ENCODE measurements at regions not wholly inside any gene's neighbourhood (a gene's known extent, or its start where the extent isn't known, plus 50 kb on each side); places are given as distances from the start of the nearest gene placed in this dataset.
"Not testable (repeated sequence)": the region's sequence is repeated elsewhere in the genome, so short reads cannot be mapped to it uniquely, and the experiment has no call there.

DNA sequence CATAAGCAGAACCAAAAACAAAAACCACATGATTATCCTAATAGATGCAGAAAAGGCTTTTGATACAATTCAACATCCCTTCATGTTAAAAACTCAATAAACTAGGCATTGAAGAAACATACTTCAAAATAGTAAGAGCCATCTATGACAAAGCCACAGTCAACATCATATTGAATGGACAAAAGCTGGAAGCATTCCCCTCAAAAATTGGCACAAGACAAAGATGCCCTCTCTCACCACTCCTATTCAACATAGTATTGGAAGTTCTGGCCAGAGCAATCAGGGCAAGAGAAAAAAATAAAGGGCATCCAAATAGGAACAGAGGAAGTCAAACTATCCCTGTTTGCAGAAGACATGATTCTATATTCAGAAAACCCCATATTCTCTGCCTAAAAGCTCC is 108.7 kb upstream of the PRR23C start:
- TF ChIP-seq, protein P1, sequence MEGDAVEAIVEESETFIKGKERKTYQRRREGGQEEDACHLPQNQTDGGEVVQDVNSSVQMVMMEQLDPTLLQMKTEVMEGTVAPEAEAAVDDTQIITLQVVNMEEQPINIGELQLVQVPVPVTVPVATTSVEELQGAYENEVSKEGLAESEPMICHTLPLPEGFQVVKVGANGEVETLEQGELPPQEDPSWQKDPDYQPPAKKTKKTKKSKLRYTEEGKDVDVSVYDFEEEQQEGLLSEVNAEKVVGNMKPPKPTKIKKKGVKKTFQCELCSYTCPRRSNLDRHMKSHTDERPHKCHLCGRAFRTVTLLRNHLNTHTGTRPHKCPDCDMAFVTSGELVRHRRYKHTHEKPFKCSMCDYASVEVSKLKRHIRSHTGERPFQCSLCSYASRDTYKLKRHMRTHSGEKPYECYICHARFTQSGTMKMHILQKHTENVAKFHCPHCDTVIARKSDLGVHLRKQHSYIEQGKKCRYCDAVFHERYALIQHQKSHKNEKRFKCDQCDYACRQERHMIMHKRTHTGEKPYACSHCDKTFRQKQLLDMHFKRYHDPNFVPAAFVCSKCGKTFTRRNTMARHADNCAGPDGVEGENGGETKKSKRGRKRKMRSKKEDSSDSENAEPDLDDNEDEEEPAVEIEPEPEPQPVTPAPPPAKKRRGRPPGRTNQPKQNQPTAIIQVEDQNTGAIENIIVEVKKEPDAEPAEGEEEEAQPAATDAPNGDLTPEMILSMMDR (IDR thresholded peaks at IDR 0.05): not testable (repeated sequence)
- TF ChIP-seq POLR2A, POLR2AphosphoS5 (IDR thresholded peaks at IDR 0.05): not testable (repeated sequence)

All from sigmoid colon (tissue), 4 donors.